ENCODE measurements at regions not wholly inside any gene's neighbourhood (a gene's known extent, or its start where the extent isn't known, plus 50 kb on each side); places are given as distances from the start of the nearest gene placed in this dataset.

- no peak for DNase-seq (ENCODE audit: low read depth)
Measured at GRCh38 chr9:119088002-119088547, 281.2 kb downstream of the BRINP1 start.

GRCh38 chr9:119091074-119091473 lies 278.2 kb downstream of the BRINP1 start:
- DNase-seq (ENCODE audit: low read depth) = no peak

- DNase-seq (ENCODE audit: low read depth) = no peak
Measured at GRCh38 chr9:119092125-119092524, 277.1 kb downstream of the BRINP1 start.

- DNase-seq (ENCODE audit: low read depth) = no peak
Measured at GRCh38 chr9:119094086-119094485, 275.1 kb downstream of the BRINP1 start.

- DNase-seq (ENCODE audit: low read depth) = no peak
Measured at GRCh38 chr9:119095072-119095471, 274.2 kb downstream of the BRINP1 start.

GRCh38 chr9:119101048-119101447 lies 268.2 kb downstream of the BRINP1 start:
- no peak for DNase-seq (ENCODE audit: low read depth)

- no peak for DNase-seq (ENCODE audit: low read depth)
Measured at GRCh38 chr9:119114681-119115080, 254.6 kb downstream of the BRINP1 start.

Measured in amniotic epithelial cell (primary cell).